Stomach (tissue), 8 donors: ENCODE measurements at regions not wholly inside any gene's neighbourhood (a gene's known extent, or its start where the extent isn't known, plus 50 kb on each side); places are given as distances from the start of the nearest gene placed in this dataset.

Experiments used
- DNase-seq, 2 donors: peaks; one replicate each; pipeline versions ENCODE4 v3.0.0 to v3.0.0-alpha.2; 2013 to 2019
- H3K27ac ChIP-seq, 5 donors: fragments of 200-600 bp in 4 of 5; sonication (generic) in 4 of 5; one replicate each; pipeline ENCODE4 v1.5.1; 2013 to 2019; ENCODE audit warnings: mild to moderate bottlenecking in 1 of 5, moderate library complexity in 1 of 5
- H3K27me3 ChIP-seq, 3 donors: fragments of 200-600 bp; sonication (generic); one replicate each; pipeline ENCODE4 v1.5.1; 2017 to 2019; ENCODE audit warnings: mixed run types in 1 of 3
- H3K36me3 ChIP-seq, 4 donors: fragments of 200-600 bp; sonication (generic); 1 replicate in 3 of 4; 2 replicates in 1 of 4; pipeline ENCODE4 v1.5.1; 2016 to 2019
- H3K4me1 ChIP-seq, 4 donors: fragments of 200-600 bp; sonication (generic); one replicate each; pipeline ENCODE4 v1.5.1; 2016 to 2019
- H3K4me3 ChIP-seq, 4 donors: fragments of 200-600 bp; sonication (generic) in 3 of 4; one replicate each; pipeline ENCODE4 v1.5.1; 2016 to 2019; ENCODE audit warnings: mild to moderate bottlenecking in 1 of 4
- H3K9me3 ChIP-seq, 4 donors: fragments of 200-600 bp; sonication (generic); one replicate each; pipeline ENCODE4 v1.5.1; 2016 to 2019
- EP300 ChIP-seq: sonication (generic); formaldehyde crosslinking; IDR thresholded peaks from one replicate; pipeline ENCODE4 v1.6.1; 2017; ENCODE audit warnings: antibody characterized with exemption
- POLR2A ChIP-seq, 4 donors: fragments of 450-650 bp; IDR thresholded peaks; one replicate each; pipeline ENCODE4 v1.6.1; 2016; ENCODE audit warnings: antibody characterized with exemption in 4 of 4, control low read depth in 2 of 4, mild to moderate bottlenecking in 1 of 4, moderate library complexity in 1 of 4
- POLR2AphosphoS5 ChIP-seq, 3 donors: sonication (generic); formaldehyde crosslinking; IDR thresholded peaks; one replicate each; pipeline ENCODE4 v1.6.1; 2016; ENCODE audit warnings: antibody characterized with exemption in 3 of 3
- WGBS, 5 donors: extraction: QIAGEN DNeasy Blood & Tissue Kit in 3 of 5; methylation state at CpG; one replicate each; pipeline versions ENCODE4 v1.1.5 to v1.1.7; 2013 to 2018; 5-methylcytosine and 5-hydroxymethylcytosine counted together
- intact Hi-C: fragments of 100-400 bp; cut with DNase I; formaldehyde crosslinking; loops from one replicate; pipeline ENCODE4 v1.15.1; 2023; ENCODE audit warnings: low total_unique reads
- TF ChIP-seq, protein P1 (sequence below), 7 experiments: fragments of 450-650 bp in 4 of 7; fragments of 200-600 bp in 3 of 7; sonication (generic) in 3 of 7; IDR thresholded peaks; one replicate each; pipeline ENCODE4 v1.5.1; 2016 to 2019; ENCODE audit warnings: antibody characterized with exemption in 7 of 7, control low read depth in 2 of 7, mild to moderate bottlenecking in 1 of 7
- donor health status: healthy with polysubstance abuse.
- donor health status: Bipolar disorder and iron deficiency.
- donor health status: healthy.

DNA sequence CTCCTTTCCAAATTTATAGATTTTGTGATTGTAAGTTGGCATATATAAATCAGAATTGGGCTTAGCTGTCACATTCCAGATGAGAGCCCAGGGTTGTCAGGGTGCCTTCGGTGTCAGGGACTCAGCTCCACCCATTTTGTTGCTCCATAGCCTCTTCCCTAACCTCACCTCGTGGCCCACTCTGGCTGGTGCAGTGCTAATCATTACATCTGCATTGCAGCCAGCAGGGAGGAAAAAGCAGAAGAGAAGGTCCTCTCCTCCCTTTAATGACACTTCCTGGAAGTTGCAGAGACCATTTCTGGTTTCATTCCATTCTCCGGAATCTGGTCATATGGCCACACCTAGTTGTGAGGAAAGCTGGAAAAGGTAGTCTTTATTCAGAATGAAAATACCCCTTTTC is 113.3 kb downstream of the CCT6B start:
- 39 to 53% (median 43%) methylated on average over 3 of the region's 3 CpGs for WGBS, 5 donors
- TF ChIP-seq EP300, result no peak
- TF ChIP-seq, protein P1, sequence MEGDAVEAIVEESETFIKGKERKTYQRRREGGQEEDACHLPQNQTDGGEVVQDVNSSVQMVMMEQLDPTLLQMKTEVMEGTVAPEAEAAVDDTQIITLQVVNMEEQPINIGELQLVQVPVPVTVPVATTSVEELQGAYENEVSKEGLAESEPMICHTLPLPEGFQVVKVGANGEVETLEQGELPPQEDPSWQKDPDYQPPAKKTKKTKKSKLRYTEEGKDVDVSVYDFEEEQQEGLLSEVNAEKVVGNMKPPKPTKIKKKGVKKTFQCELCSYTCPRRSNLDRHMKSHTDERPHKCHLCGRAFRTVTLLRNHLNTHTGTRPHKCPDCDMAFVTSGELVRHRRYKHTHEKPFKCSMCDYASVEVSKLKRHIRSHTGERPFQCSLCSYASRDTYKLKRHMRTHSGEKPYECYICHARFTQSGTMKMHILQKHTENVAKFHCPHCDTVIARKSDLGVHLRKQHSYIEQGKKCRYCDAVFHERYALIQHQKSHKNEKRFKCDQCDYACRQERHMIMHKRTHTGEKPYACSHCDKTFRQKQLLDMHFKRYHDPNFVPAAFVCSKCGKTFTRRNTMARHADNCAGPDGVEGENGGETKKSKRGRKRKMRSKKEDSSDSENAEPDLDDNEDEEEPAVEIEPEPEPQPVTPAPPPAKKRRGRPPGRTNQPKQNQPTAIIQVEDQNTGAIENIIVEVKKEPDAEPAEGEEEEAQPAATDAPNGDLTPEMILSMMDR (IDR thresholded peaks at IDR 0.05), result no peak
- no peak for TF ChIP-seq POLR2A (IDR thresholded peaks at IDR 0.05)
- no peak for TF ChIP-seq POLR2AphosphoS5 (IDR thresholded peaks at IDR 0.05)
- no peak overlapping the region for H3K27ac ChIP-seq
- H3K36me3 ChIP-seq, result no peaks in the 10 kb centered on the region
- H3K4me1 ChIP-seq, result no peaks in the 10 kb centered on the region
- DNase-seq, result no peak
- intact Hi-C loops, result no loop called here
- H3K9me3 ChIP-seq, result no peaks in the 10 kb centered on the region
- no peak overlapping the region for H3K4me3 ChIP-seq
- H3K27me3 ChIP-seq, result no peaks in the 10 kb centered on the region

GRCh38 chr17:34845296-34845695 is 116.0 kb downstream of the CCT6B start:
- DNase-seq, result no peak
- H3K4me1 ChIP-seq, result no peaks in the 10 kb centered on the region
- H3K4me3 ChIP-seq, result no peak overlapping the region
- intact Hi-C loops, result no loop called here
- no peak overlapping the region for H3K27ac ChIP-seq
- TF ChIP-seq POLR2AphosphoS5 (IDR thresholded peaks at IDR 0.05) (no peak), POLR2A (IDR thresholded peaks at IDR 0.05) (no peak), EP300 (no peak)
- TF ChIP-seq, protein P1 (IDR thresholded peaks at IDR 0.05), result no peak
- H3K9me3 ChIP-seq, result no peaks in the 10 kb centered on the region
- 38 to 56% (median 49%) methylated on average over 3 of the region's 3 CpGs for WGBS, 5 donors
- H3K27me3 ChIP-seq, result no peaks in the 10 kb centered on the region
- H3K36me3 ChIP-seq, result no peaks in the 10 kb centered on the region

GRCh38 chr17:34843682-34844081 is 117.6 kb downstream of the CCT6B start:
- no peaks in the 10 kb centered on the region for H3K4me1 ChIP-seq
- no peak for TF ChIP-seq EP300
- TF ChIP-seq POLR2A (IDR thresholded peaks at IDR 0.05), result no peak
- TF ChIP-seq, protein P1 (IDR thresholded peaks at IDR 0.05), result no peak
- TF ChIP-seq POLR2AphosphoS5 (IDR thresholded peaks at IDR 0.05), result no peak
- no peak overlapping the region for H3K27ac ChIP-seq
- no peak for DNase-seq
- H3K4me3 ChIP-seq, result no peak overlapping the region
- WGBS, 5 donors, result 51 to 76% (median 71%) methylated on average over 3 of the region's 3 CpGs
- no peaks in the 10 kb centered on the region for H3K9me3 ChIP-seq
- intact Hi-C loops, result no loop called here
- H3K36me3 ChIP-seq, result no peaks in the 10 kb centered on the region
- no peaks in the 10 kb centered on the region for H3K27me3 ChIP-seq

DNA sequence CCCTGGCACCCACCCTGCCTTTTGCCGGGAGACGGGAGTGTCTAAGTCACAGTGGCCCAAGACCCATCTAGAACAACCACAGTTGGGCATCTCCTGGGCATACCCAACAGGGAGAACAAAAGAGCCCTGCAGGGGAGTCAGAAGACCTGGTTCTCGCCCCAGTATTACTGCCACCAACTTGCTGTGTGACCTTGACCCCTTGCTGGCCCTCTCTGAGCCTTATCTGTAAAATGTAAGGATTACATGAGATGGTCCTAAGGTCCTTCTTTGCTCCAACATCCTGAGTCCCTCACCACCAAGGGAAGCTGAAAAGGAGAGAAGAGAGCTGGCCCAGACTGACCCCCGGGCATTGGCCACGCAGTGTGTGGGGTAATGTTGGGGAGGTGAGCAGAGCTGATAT is 119.0 kb downstream of the CCT6B start:
- no peak for TF ChIP-seq POLR2A (IDR thresholded peaks at IDR 0.05)
- TF ChIP-seq POLR2AphosphoS5 (IDR thresholded peaks at IDR 0.05), result no peak
- intact Hi-C loops, result no loop called here

GRCh38 chr17:34841467-34841866 is 119.8 kb downstream of the CCT6B start:
- intact Hi-C loops, result no loop called here
- Histone ChIP-seq H3K4me1 (no peaks in the 10 kb centered on the region), H3K4me3 (no peak overlapping the region), H3K27me3 (no peaks in the 10 kb centered on the region), H3K27ac (no peak overlapping the region), H3K9me3 (no peaks in the 10 kb centered on the region), H3K36me3 (no peaks in the 10 kb centered on the region)
- TF ChIP-seq POLR2AphosphoS5 (IDR thresholded peaks at IDR 0.05), result no peak
- TF ChIP-seq, protein P1 (IDR thresholded peaks at IDR 0.05), result no peak
- no peak for TF ChIP-seq POLR2A (IDR thresholded peaks at IDR 0.05)
- TF ChIP-seq EP300, result no peak
- WGBS, 5 donors, result 20 to 67% (median 50%) methylated on average over 1 of the region's 1 CpG
- DNase-seq, result no peak

More for the DNA sequence above, 119.0 kb downstream of the CCT6B start:
- no peaks in the 10 kb centered on the region for H3K4me1 ChIP-seq
- H3K36me3 ChIP-seq, result no peaks in the 10 kb centered on the region
- no peak overlapping the region for H3K27ac ChIP-seq
- DNase-seq, result no peak
- no peaks in the 10 kb centered on the region for H3K27me3 ChIP-seq
- WGBS, 5 donors, result 90 to 97% (median 92%) methylated on average over 5 of the region's 5 CpGs
- no peak overlapping the region for H3K4me3 ChIP-seq
- no peaks in the 10 kb centered on the region for H3K9me3 ChIP-seq
